HCT116 (cell line): ENCODE measurements at regions not wholly inside any gene's neighbourhood (a gene's known extent, or its start where the extent isn't known, plus 50 kb on each side); places are given as distances from the start of the nearest gene placed in this dataset.

Experiments
- CTCF ChIP-seq, 3 experiments: fragments of 200-600 bp in 1 of 3; sonication (generic) in 1 of 3; IDR thresholded peaks in 2 of 3; conservative IDR thresholded peaks in 1 of 3; 2 replicates each; pipeline ENCODE4 v1.5.1; 2012 to 2017; ENCODE audit warnings: low read depth in 2 of 3, low read length in 2 of 3, antibody characterized with exemption in 1 of 3, borderline replicate concordance in 1 of 3, control low read depth in 1 of 3, mild to moderate bottlenecking in 1 of 3, mixed read lengths in 1 of 3, mixed run types in 1 of 3, moderate library complexity in 1 of 3; ENCODE audit not compliant: insufficient read depth in 1 of 3
- POLR2A ChIP-seq: IDR thresholded peaks from 2 replicates; pipeline ENCODE4 v1.7.0; 2011; ENCODE audit warnings: borderline replicate concordance; ENCODE audit not compliant: insufficient read depth, insufficient read length; ENCODE audit errors: extremely low read depth
- POLR2AphosphoS5 ChIP-seq: IDR thresholded peaks from 2 replicates; pipeline ENCODE4 v1.6.1; 2011; ENCODE audit warnings: mild to moderate bottlenecking, low read depth, low read length, moderate library complexity
- REST ChIP-seq: IDR thresholded peaks from 2 replicates; pipeline ENCODE4 v1.6.1; 2012; ENCODE audit warnings: low read depth
- SIN3A ChIP-seq: IDR thresholded peaks from 2 replicates; pipeline ENCODE4 v1.6.1; 2012; ENCODE audit warnings: low read depth
- SP1 ChIP-seq: IDR thresholded peaks from 2 replicates; pipeline ENCODE4 v1.6.1; 2012; ENCODE audit warnings: low read depth
- SRF ChIP-seq: IDR thresholded peaks from 2 replicates; pipeline ENCODE4 v1.6.1; 2012; ENCODE audit warnings: low read depth
- ZBTB33 ChIP-seq: IDR thresholded peaks from 2 replicates; pipeline ENCODE4 v1.6.1; 2011; ENCODE audit warnings: mild to moderate bottlenecking, low read length, moderate library complexity; ENCODE audit not compliant: insufficient replicate concordance; ENCODE audit errors: extremely low read depth
- ZFX ChIP-seq: fragments of 450-650 bp; IDR thresholded peaks from 2 replicates; pipeline ENCODE4 v1.6.1; 2017

- no peak for TF ChIP-seq POLR2AphosphoS5
- TF ChIP-seq CTCF (IDR thresholded peaks at IDR 0.05 in 2 of 3, conservative IDR thresholded peaks at IDR 0.05 in 1 of 3; ENCODE audit: borderline replicate concordance in 1 of 3, insufficient read depth in 1 of 3, low read depth in 2 of 3, low read length in 2 of 3), result no peak
- TF ChIP-seq REST, result no peak
- TF ChIP-seq SIN3A, result no peak
- no peak for TF ChIP-seq SRF
- no peak; the same call in 1 of the 2 replicates for TF ChIP-seq SP1
- no peak for TF ChIP-seq ZBTB33
- TF ChIP-seq POLR2A, result no peak
- no peak for TF ChIP-seq ZFX
Measured at GRCh38 chr1:82565146-82565545, 764.4 kb downstream of the ADGRL2 start.
